ENCODE measurements at regions not wholly inside any gene's neighbourhood (a gene's known extent, or its start where the extent isn't known, plus 50 kb on each side); places are given as distances from the start of the nearest gene placed in this dataset.
"Not testable (repeated sequence)": the region's sequence is repeated elsewhere in the genome, so short reads cannot be mapped to it uniquely, and the experiment has no call there.

GRCh38 chr10:23571884-23572283 is 133.0 kb downstream of the OTUD1 start:
- TF ChIP-seq CTCF (conservative IDR thresholded peaks at IDR 0.05; ENCODE audit: low read depth, low read length), result no peak
- no peak overlapping the region for H3K4me3 ChIP-seq (ENCODE audit: low read length)
- no peak for DNase-seq (ENCODE audit: low read depth)

- no peak for DNase-seq (ENCODE audit: low read depth)
- TF ChIP-seq CTCF (conservative IDR thresholded peaks at IDR 0.05; ENCODE audit: low read depth, low read length), result no peak
- no peak overlapping the region for H3K4me3 ChIP-seq (ENCODE audit: low read length)
Observed at GRCh38 chr10:23581906-23582450, 143.1 kb downstream of the OTUD1 start.

- TF ChIP-seq CTCF (conservative IDR thresholded peaks at IDR 0.05; ENCODE audit: low read depth, low read length), result no peak
- no peak overlapping the region for H3K4me3 ChIP-seq (ENCODE audit: low read length)
- no peak for DNase-seq (ENCODE audit: low read depth)
Observed at GRCh38 chr10:23584396-23584795, 145.5 kb downstream of the OTUD1 start.

GRCh38 chr10:23585186-23585585 is 146.3 kb downstream of the OTUD1 start:
- no peak overlapping the region for H3K4me3 ChIP-seq (ENCODE audit: low read length)
- no peak for DNase-seq (ENCODE audit: low read depth)
- no peak for TF ChIP-seq CTCF (conservative IDR thresholded peaks at IDR 0.05; ENCODE audit: low read depth, low read length)

GRCh38 chr10:23585666-23586065 is 146.8 kb downstream of the OTUD1 start:
- DNase-seq (ENCODE audit: low read depth), result no peak
- no peak for TF ChIP-seq CTCF (conservative IDR thresholded peaks at IDR 0.05; ENCODE audit: low read depth, low read length)
- H3K4me3 ChIP-seq (ENCODE audit: low read length), result no peak overlapping the region

GRCh38 chr10:23595278-23595677 is 156.4 kb downstream of the OTUD1 start:
- not testable (repeated sequence) for H3K4me3 ChIP-seq (ENCODE audit: low read length); DNase-seq (ENCODE audit: low read depth)

GRCh38 chr10:23604613-23605012 is 165.7 kb downstream of the OTUD1 start:
- H3K4me3 ChIP-seq (ENCODE audit: low read length), result no peak overlapping the region
- TF ChIP-seq CTCF (conservative IDR thresholded peaks at IDR 0.05; ENCODE audit: low read depth, low read length), result no peak
- DNase-seq (ENCODE audit: low read depth), result no peak

- no peak for DNase-seq (ENCODE audit: low read depth)
- no peak for TF ChIP-seq CTCF (conservative IDR thresholded peaks at IDR 0.05; ENCODE audit: low read depth, low read length)
- H3K4me3 ChIP-seq (ENCODE audit: low read length), result no peak overlapping the region
Observed at GRCh38 chr10:23606456-23606855, 167.6 kb downstream of the OTUD1 start.
